Mammary epithelial cell (primary cell): ENCODE measurements at regions not wholly inside any gene's neighbourhood (a gene's known extent, or its start where the extent isn't known, plus 50 kb on each side); places are given as distances from the start of the nearest gene placed in this dataset.

Experiments
- CTCF ChIP-seq, 2 donors: IDR thresholded peaks in 1 of 2; conservative IDR thresholded peaks in 1 of 2; 2 replicates each; pipeline ENCODE4 v1.5.1; 2011 to 2012; ENCODE audit warnings: inconsistent platforms in 2 of 2, low read length in 2 of 2, mild to moderate bottlenecking in 2 of 2, control low read depth in 1 of 2, low read depth in 1 of 2; ENCODE audit not compliant: insufficient read depth in 1 of 2; ENCODE audit errors: extremely low read depth in 1 of 2
- EZH2 ChIP-seq: IDR thresholded peaks from 2 replicates; pipeline ENCODE4 v1.6.1; 2012; ENCODE audit warnings: low read length, inconsistent platforms, borderline replicate concordance

GRCh38 chr6:113111550-113111949, 745.6 kb upstream of the MARCKS start:
- TF ChIP-seq CTCF (conservative IDR thresholded peaks at IDR 0.05 in 1 of 2, IDR thresholded peaks at IDR 0.05 in 1 of 2; ENCODE audit: extremely low read depth in 1 of 2, insufficient read depth in 1 of 2, low read depth in 1 of 2, low read length in 2 of 2) = no peak
- TF ChIP-seq EZH2 = no peak
